Right ventricle myocardium superior (tissue), 1 donor: ENCODE measurements at regions not wholly inside any gene's neighbourhood (a gene's known extent, or its start where the extent isn't known, plus 50 kb on each side); places are given as distances from the start of the nearest gene placed in this dataset.
A peak's percentile ranks its signal among the peaks of the same experiment; 100 is the strongest.

Experiments used
- ATAC-seq: fragments of 200-7000 bp; cut with Tn5 transposase; one replicate; pipeline ENCODE4 v1.9.1; 2020; ENCODE audit warnings: mild to moderate bottlenecking; ENCODE audit not compliant: poor library complexity
- DNase-seq: peaks from one replicate; pipeline ENCODE4 v3.0.0-alpha.2; 2020
- intact Hi-C: fragments of 100-400 bp; cut with DNase I; formaldehyde crosslinking; loops from one replicate; pipeline ENCODE4 v1.11.2; 2022
- donor health status: DM: no; HTN: yes; CAD: no; lungs with severe emphysema.

DNA sequence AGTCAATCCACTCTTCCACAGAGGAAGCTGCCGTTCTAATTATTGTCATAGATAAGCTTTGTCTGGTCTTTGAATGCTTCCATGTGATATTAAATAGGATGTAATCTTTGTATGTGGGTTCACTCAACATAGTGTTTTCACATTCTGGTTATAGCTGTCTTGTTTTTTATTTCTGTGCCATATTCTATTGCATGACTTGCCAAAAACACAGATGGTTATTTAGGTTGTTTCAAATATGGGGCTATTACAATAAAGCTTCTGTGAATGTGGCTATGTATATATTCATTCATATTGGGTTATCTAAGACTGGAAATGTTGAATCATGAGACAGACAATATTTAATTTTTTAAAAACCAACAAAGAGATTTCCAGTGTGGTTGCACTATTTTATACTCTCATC is 1109.3 kb upstream of the LRRTM3 start:
- ATAC-seq: no peak
- intact Hi-C loops: no loop called here

GRCh38 chr10:65818990-65819389 is 1106.8 kb upstream of the LRRTM3 start:
- no peak for ATAC-seq
- DNase-seq: no peak
- intact Hi-C loops: no loop called here

More for the DNA sequence above, 1109.3 kb upstream of the LRRTM3 start:
- no peak for DNase-seq

- ATAC-seq (peak; percentile 36), DNase-seq (no peak)
- intact Hi-C loops: no loop called here
Observed at GRCh38 chr10:65827359-65827758, 1098.5 kb upstream of the LRRTM3 start.

DNA sequence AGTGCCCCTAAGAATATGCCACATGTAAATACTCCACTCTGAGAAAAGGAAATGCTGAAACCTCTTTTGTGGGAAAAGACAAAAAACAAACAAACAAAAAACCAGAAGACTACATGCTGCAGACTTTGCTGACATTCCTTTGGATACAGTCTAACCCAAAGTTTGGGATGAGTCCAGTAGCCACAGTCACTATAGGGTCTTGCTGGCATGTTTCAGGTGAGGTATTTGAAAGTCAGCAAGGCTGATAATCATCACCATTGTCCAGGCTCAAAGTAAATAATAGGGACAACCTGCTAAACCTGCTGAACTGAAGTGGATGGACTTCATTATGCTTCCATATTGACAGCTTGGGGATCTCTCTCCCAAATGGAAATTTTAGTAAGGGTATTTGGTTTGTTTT is 1087.0 kb upstream of the LRRTM3 start:
- no peak for ATAC-seq
- intact Hi-C loops: no loop called here
- DNase-seq: no peak

GRCh38 chr10:65843203-65843602 is 1082.6 kb upstream of the LRRTM3 start:
- ATAC-seq: no peak
- intact Hi-C loops: no loop called here
- DNase-seq: no peak

GRCh38 chr10:65845916-65846315 is 1079.9 kb upstream of the LRRTM3 start:
- ATAC-seq (no peak), DNase-seq (no peak)
- intact Hi-C loops: no loop called here

- intact Hi-C loops: no loop called here
Observed at GRCh38 chr10:65846541-65846940, 1079.3 kb upstream of the LRRTM3 start.

GRCh38 chr10:65846949-65847348 is 1078.9 kb upstream of the LRRTM3 start:
- ATAC-seq: no peak
- DNase-seq: no peak
- intact Hi-C loops: no loop called here

More at GRCh38 chr10:65846541-65846940, 1079.3 kb upstream of the LRRTM3 start:
- ATAC-seq (no peak), DNase-seq (no peak)

DNA sequence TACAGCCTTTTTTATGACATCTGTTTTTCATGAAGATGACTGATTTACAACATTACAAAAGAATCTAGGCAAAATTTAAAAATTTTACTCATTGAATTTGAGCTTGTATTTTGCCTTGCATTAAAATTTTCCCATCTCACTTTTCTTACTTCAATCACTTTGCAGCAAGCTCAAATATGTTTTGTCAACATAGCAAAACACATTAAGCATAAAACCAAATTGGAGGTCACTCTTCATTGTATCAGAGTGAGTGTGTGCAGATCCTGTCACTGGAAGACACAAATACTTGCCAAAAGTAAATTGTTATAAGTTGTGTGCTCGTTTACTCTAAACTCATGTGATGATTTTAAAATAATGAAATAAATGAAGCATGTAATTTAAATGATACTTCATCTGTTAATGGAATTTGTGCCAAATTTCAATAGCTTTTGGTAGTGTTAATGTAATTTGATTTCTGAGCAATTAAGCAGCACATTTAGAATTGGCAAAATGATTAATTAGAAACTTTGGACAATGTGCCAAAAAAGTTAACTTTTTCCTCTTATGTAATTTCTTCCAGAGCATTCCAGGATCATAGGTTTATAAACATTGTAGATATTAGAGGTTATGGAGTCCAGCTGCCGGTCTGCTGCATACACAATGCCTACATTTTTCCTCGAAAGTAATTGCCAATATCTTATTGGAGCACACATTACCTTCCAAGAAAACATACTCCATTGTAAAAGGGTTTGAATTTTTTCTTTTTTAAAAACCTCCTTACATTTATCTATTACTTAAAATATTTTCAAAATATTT is 1078.2 kb upstream of the LRRTM3 start:
- ATAC-seq: no peak
- intact Hi-C loops: no loop called here

DNA sequence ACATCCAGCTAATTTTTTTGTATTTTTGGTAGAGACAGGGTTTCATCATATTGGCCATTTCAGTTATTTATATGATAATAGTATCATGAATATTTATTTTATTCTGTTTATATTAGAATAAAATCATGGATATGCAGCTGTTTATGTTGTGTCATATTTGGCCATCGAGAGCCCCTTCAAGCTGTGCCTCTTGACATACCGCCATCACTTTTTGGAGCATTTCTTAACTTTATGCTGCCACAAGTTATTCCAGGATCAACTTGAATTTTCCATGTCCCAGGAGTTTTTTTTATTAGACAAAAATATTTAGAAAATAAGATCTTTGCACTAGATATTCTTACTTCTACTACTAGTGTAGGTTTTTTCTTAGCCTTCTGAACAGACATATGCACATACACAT is 1067.0 kb upstream of the LRRTM3 start:
- ATAC-seq (no peak), DNase-seq (no peak)
- intact Hi-C loops: no loop called here

More for the DNA sequence above, 1078.2 kb upstream of the LRRTM3 start:
- no peak for DNase-seq

GRCh38 chr10:65861249-65861648 is 1064.6 kb upstream of the LRRTM3 start:
- ATAC-seq (no peak), DNase-seq (no peak)
- intact Hi-C loops: no loop called here
